Ovary (tissue), 3 donors: ENCODE measurements at regions not wholly inside any gene's neighbourhood (a gene's known extent, or its start where the extent isn't known, plus 50 kb on each side); places are given as distances from the start of the nearest gene placed in this dataset.

Experiments used
- CTCF ChIP-seq, 3 donors: fragments of 450-650 bp in 2 of 3; fragments of 200-600 bp in 1 of 3; IDR thresholded peaks; one replicate each; pipeline versions ENCODE4 v1.5.1 to v1.8.0; 2016 to 2022; ENCODE audit warnings: antibody characterized with exemption in 3 of 3, mild to moderate bottlenecking in 1 of 3
- EP300 ChIP-seq: sonication (generic); formaldehyde crosslinking; IDR thresholded peaks from one replicate; pipeline ENCODE4 v1.6.1; 2017; ENCODE audit warnings: antibody characterized with exemption
- POLR2A ChIP-seq: fragments of 450-650 bp; IDR thresholded peaks from one replicate; pipeline ENCODE4 v1.6.1; 2017; ENCODE audit warnings: antibody characterized with exemption, mild to moderate bottlenecking, moderate library complexity
- donor health status: DM: no; HTN: no; CAD: no.

GRCh38 chr9:135219676-135220600 is 132.5 kb downstream of the OLFM1 start:
- TF ChIP-seq CTCF (IDR thresholded peaks at IDR 0.05) (no peak), EP300 (no peak), POLR2A (no peak)
